ENCODE measurements at regions not wholly inside any gene's neighbourhood (a gene's known extent, or its start where the extent isn't known, plus 50 kb on each side); places are given as distances from the start of the nearest gene placed in this dataset.

DNA sequence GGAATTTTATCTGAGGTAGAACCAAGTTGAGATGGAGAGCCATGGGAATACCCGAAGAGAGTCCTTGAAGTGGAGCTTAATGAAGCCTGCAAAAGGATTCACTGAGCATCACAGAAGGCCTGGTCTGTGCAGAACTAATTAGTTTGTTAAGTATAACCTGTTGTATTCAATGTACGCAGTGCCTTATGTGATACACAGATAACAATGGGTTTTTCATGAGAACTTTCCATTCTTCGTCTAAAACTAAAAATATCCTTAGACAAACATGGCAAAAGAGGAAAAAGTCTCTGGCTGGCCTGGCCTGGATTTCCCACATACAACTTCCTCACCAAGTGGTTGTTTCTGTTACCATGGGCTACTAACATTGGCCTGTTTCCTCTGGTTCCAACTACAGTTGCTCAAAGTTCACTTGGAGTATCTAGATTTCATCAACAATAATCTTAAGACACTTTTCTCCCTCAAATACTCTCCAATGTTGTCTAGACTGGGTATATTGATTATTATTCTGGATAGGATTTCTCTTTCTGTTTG is 237.6 kb upstream of the ZNF462 start (continued):
- TF ChIP-seq CHD7 (IDR thresholded peaks at IDR 0.05; ENCODE audit: insufficient replicate concordance, low read length) (no peak), MAFK (IDR thresholded peaks at IDR 0.05; ENCODE audit: low read depth, low read length) (no peak)

Measured in H1 (cell line).